Stimulated activated CD4-positive, alpha-beta T cell treated with anti-CD3 and anti-CD28 coated beads, Interleukin-2, amount 100 ng/mL, for 48 hours (primary cell): ENCODE measurements at regions not wholly inside any gene's neighbourhood (a gene's known extent, or its start where the extent isn't known, plus 50 kb on each side); places are given as distances from the start of the nearest gene placed in this dataset.
"Not testable (repeated sequence)": the region's sequence is repeated elsewhere in the genome, so short reads cannot be mapped to it uniquely, and the experiment has no call there.

Experiments
- DNase-seq, 2 donors: peaks; one replicate each; pipeline ENCODE4 v3.0.0-alpha.2; 2020

- no peak for DNase-seq
Observed at GRCh38 chr3:159668461-159668860, 320.2 kb upstream of the IL12A start.

GRCh38 chr3:159668990-159669476 is 319.6 kb upstream of the IL12A start:
- DNase-seq, result no peak

DNA sequence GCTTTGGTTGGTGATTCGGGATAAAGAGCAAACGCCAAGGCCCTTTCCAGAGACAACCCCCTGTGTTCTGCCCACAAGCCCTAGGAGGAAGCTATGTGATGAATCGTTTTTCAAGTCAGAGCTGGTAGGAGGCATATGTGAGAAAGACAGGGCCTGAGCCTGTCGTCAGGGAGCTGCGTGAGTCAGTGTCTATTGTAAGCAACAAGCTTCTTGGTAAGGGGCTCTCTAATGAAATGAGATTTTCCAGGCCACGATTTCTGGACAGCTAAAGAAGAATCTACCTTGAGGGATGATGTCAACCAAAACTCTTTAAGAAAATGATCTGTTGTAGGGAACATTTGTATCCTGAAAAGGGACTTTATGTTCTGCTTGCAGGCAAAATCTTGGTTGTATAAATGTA is 318.9 kb upstream of the IL12A start:
- no peak for DNase-seq

GRCh38 chr3:159672728-159673688 is 315.6 kb upstream of the IL12A start:
- DNase-seq, result no peak

DNA sequence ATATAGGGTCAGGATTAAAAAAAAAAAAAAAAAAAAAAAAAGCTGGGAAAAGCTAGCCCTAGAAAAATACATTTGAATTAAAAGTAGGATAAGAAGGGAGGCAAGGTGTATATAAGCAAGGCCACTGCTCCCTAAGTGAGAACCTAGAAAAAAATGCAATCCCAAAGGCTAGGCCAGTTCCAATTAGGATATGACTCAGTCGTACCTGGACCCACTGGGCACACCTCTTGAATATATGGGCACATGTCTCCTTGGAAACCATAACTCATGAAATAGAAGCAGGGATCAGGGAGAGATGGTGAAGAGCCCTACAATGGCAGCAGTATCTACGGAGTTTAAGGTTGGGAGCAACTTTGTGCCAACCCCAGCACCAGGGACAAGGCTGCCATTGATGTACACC is 314.1 kb upstream of the IL12A start:
- no peak for DNase-seq

GRCh38 chr3:159675285-159675684 is 313.4 kb upstream of the IL12A start:
- DNase-seq, result no peak

DNA sequence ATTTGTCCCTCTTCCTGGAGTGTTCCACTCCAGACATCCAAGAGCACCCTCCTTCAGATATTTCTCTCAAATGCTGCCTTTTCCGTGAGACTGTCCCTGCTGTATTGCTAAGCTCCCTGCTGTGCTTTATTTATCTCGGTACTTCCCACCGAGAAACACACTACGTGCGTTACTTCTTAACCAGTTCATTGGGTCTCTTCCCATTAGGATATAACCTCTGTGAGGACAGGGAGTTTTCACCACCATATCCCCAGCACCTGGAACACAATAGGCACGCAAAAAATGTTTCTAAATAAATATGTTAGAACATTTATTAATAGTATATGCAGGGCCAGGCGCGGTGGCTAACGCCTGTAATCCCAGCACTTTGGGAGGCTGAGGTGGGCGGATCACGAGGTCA is 308.7 kb upstream of the IL12A start:
- no peak for DNase-seq

DNA sequence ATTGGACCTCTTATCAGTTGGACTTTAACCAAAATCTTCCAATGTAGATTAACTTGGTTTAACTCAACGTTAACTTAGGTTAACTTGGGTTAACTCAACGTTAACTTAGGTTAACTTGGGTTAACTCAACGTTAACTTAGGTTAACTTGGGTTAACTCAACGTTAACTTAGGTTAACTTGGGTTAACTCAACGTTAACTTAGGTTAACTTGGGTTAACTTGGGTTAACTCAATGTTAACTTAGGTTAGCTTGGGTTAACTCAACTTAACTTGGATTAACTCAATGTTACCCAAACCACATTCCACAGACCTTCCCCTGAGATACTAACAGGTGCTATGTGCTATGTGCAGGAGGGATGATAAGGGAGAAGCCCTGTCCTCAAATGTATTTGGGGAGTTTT is 306.9 kb upstream of the IL12A start:
- DNase-seq, result not testable (repeated sequence)

DNA sequence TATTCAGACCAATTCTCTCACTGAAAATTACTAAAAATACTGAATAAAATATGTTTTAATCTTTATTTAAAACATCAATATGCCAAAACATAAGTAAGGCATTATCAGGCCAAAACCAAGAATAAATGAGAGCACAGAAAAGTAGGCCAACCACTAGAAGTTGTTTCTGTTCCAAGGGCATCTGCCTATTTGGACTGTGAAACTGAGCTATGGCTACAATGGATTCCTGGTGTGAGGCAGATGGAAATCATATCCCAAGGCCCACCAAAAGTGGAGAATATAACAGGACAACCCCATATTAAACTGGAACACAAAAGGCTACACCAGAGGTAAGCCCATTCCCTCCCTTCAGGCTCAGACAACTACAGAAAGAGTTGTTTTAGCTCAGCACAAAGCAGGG is 302.8 kb upstream of the IL12A start:
- DNase-seq, result no peak

DNA sequence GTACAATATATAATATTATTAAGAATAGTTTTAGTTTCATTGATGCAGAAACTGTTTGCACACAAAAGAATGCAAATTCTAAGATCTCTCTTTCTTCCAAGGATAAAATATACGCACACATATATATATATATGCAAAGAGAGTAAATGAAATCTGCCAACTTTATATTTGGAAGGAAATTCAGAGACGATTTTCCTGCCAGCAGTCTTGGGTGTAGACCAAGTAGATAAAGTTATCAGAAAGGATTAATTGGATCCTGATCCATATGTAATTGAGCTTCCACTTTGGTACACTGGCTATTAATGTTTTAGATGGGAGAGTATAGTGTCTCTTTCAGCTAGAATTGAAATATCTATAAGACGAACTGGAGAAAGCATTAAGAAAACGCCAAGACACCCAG is 295.4 kb upstream of the IL12A start:
- no peak for DNase-seq

DNA sequence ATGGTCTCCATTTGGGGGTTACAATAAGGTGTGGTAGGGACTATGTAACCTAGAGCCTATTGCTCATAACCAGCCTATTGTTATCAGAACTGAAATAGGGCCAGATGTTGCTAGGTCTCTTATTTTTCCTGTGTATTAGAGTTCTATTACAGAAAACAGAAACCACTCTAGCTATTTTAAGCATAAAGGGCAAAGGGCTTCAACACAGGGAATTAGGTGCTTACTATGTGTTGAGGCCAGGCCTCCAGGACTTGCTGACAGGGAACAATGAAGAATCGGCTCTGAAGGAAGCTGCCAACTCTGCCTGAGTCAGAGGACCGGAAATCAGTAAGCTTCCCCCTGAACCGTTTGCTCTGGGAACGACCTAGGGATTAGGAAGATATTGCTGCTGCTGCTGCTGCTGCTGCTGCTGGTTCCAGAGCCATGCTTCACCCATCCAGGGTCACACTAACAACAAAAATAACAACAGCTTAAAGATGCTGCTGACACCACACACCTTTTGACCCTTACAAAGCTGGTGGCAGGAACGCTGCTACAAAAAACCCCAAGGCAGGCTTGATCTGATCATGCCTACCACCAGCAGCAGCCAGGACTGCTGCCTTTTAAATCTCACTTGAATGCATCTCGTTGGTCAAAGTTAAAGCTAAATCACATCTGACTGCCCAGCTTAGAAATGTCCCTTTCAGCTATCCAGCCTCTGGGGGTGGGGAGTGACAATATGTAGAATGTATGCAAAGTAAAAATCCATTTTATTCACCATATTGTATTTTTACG is 276.9 kb upstream of the IL12A start:
- no peak for DNase-seq

GRCh38 chr3:159721324-159721723 is 267.3 kb upstream of the IL12A start:
- no peak for DNase-seq

DNA sequence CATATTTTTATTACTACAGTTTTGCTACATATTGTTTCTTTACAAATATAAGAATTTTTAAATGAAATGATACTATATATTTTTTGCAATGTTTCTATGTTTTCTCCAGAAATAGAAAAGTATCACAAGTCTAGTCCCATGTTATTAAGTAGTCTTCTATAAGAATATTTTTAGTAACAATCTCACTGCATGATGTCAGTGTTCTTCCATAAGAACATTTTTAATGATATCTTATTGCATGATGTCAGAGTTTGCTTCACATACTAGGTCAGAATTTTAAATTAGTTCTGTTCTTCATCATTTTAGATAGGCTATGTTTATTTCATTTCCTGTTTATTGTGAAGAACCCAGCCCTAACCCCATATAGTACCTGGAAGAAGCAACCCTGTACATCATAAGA is 265.3 kb upstream of the IL12A start:
- no peak for DNase-seq

DNA sequence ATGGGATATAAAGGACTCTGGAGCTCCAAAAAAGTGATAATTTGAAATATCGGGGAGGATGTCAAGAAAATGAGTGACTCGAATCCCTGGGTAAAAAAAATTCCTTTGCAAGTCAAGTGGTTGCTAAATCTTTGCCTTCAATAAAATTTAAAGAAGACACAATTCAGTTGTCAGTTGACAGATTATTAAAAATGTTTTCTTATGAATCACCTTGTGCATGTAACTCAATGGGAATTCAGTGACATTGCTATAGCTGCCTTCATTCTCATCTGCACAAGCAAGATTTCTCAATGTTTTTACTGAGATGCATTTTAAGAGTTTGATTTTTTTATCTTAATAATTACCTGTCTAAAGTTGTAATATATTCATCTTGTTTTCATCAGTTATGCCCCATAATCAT is 264.0 kb upstream of the IL12A start:
- DNase-seq, result no peak

GRCh38 chr3:159726231-159726964 is 262.2 kb upstream of the IL12A start:
- DNase-seq, result no peak

DNA sequence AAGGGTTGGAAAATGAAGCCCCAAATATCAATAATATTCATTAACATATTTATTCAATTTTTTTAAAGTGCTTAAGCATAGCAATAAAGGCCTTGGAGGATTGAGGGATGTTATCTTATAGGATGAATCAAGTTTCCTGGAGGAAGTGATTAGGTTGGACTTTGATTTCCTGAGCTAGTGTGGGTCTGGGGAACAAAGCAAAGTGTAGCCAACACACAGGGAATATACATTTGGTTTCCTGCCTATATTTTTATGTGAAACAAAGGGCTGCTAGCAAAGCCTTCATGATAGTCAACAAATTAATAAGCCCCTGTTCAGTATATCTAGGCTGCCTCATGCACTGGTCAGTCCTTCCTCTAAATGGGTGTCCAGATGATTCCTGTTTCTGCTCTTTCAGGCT is 261.1 kb upstream of the IL12A start:
- no peak for DNase-seq

- no peak for DNase-seq
Observed at GRCh38 chr3:159731254-159731653, 257.4 kb upstream of the IL12A start.

GRCh38 chr3:159732172-159733111 is 256.2 kb upstream of the IL12A start:
- no peak for DNase-seq

DNA sequence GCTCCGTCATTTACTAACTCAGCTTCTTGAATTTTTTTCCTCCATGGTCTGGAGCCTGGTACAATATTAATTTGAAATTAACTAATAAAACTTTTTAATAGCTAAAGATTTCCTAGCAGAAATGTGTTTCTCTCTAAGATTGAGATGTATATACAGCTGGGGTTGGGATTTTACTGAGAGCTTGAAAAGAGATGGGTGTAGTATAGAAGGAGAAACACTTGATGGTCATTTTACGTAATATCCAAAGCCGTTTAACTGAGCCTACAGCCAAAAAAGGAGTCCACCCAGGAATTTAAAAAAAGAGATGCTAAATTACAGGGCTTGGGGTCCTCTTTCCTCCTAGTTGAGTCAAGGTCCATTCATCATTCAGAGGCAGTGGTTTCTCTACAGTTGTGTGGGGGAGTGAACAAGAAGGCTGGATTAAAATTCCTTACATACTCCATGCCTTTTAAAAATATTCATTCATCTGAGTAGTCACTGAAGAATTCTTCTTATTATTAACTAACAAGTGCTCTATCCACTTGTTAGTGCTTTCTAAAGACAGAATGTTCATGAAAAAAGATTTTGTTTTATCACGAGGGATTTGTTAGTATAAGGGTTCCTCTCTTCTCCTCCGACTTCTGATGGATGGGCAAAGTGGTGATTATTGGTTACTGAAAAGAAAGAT is 255.3 kb upstream of the IL12A start:
- no peak for DNase-seq

DNA sequence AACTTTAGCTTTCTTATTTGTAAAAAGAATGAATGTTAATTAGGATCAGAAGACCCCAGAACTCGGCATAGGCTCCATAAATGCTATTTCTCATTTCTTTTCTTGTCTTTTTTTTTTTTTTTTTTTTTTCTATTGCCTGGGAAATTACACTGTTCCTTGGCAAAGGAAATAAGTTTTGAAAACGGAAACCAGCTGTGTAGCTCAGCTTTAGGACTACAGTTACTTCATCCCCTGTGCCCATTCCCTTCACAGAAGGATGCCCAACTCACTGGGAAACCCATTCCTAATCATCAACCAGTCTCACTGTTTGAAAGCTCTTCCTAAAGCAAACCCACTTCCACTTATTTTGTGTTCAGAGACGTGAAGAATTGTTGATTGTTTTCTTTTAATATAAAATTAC is 254.0 kb upstream of the IL12A start:
- DNase-seq, result no peak

GRCh38 chr3:159739166-159739565 is 249.5 kb upstream of the IL12A start:
- DNase-seq, result no peak

GRCh38 chr3:159739969-159740368 is 248.7 kb upstream of the IL12A start:
- no peak for DNase-seq
